ENCODE measurements at regions not wholly inside any gene's neighbourhood (a gene's known extent, or its start where the extent isn't known, plus 50 kb on each side); places are given as distances from the start of the nearest gene placed in this dataset.
"Not testable (repeated sequence)": the region's sequence is repeated elsewhere in the genome, so short reads cannot be mapped to it uniquely, and the experiment has no call there.

- Histone ChIP-seq H3K27ac (no peak overlapping the region), H3K9me3 (peaks cover 0 to 48% (median 22%) of the 10 kb centered on the region in 8 donors), H3K4me3 (no peak overlapping the region), H3K4me1 (no peaks in the 10 kb centered on the region), H3K36me3 (no peaks in the 10 kb centered on the region), H3K27me3 (replicated peaks in 1 of 7) (no peaks in the 10 kb centered on the region)
- intact Hi-C loops (cut with DNase I; ENCODE audit: low total_unique reads) = no loop called here
- DNase-seq = no peak
- WGBS, 5 donors = 88 to 93% (median 90%) methylated on average over 3 of the region's 3 CpGs
- TF ChIP-seq CTCF (IDR thresholded peaks at IDR 0.05 in 8 of 11, conservative IDR thresholded peaks at IDR 0.05 in 3 of 11) (no peak), POLR2AphosphoS5 (IDR thresholded peaks at IDR 0.05) (no peak), POLR2A (IDR thresholded peaks at IDR 0.05) (no peak)
These were observed 200.1 kb upstream of the SHH start for GRCh38 chr7:156012412-156012811.

- H3K4me1 ChIP-seq = no peaks in the 10 kb centered on the region
- peaks cover 0 to 49% (median 26%) of the 10 kb centered on the region in 8 donors for H3K9me3 ChIP-seq
- no peak overlapping the region for H3K4me3 ChIP-seq
- H3K27ac ChIP-seq = no peak overlapping the region
- H3K36me3 ChIP-seq = no peaks in the 10 kb centered on the region
- no peak for DNase-seq
- TF ChIP-seq POLR2A (IDR thresholded peaks at IDR 0.05) (no peak), CTCF (IDR thresholded peaks at IDR 0.05 in 8 of 11, conservative IDR thresholded peaks at IDR 0.05 in 3 of 11) (no peak), POLR2AphosphoS5 (IDR thresholded peaks at IDR 0.05) (no peak)
- 73 to 84% (median 79%) methylated on average over 1 of the region's 1 CpG for WGBS, 5 donors
- intact Hi-C loops (cut with DNase I; ENCODE audit: low total_unique reads) = no loop called here
- no peaks in the 10 kb centered on the region for H3K27me3 ChIP-seq (replicated peaks in 1 of 7)
These were observed 197.3 kb upstream of the SHH start for GRCh38 chr7:156009569-156009968.

GRCh38 chr7:156006876-156007275 is 194.6 kb upstream of the SHH start:
- 94 to 96% (median 95%) methylated on average over 11 of the region's 11 CpGs for WGBS, 5 donors

GRCh38 chr7:156006024-156006423 is 193.8 kb upstream of the SHH start:
- peaks cover 0 to 39% (median 26%) of the 10 kb centered on the region in 8 donors for H3K9me3 ChIP-seq
- H3K4me1 ChIP-seq = no peaks in the 10 kb centered on the region
- no peak overlapping the region for H3K4me3 ChIP-seq
- WGBS, 5 donors = 83 to 92% (median 86%) methylated on average over 3 of the region's 3 CpGs
- intact Hi-C loops (cut with DNase I; ENCODE audit: low total_unique reads) = no loop called here
- no peaks in the 10 kb centered on the region for H3K36me3 ChIP-seq
- H3K27me3 ChIP-seq (replicated peaks in 1 of 7) = no peaks in the 10 kb centered on the region
- DNase-seq = no peak
- no peak for TF ChIP-seq POLR2A (IDR thresholded peaks at IDR 0.05)
- TF ChIP-seq CTCF (IDR thresholded peaks at IDR 0.05 in 8 of 11, conservative IDR thresholded peaks at IDR 0.05 in 3 of 11) = no peak
- TF ChIP-seq POLR2AphosphoS5 (IDR thresholded peaks at IDR 0.05) = no peak
- H3K27ac ChIP-seq = no peak overlapping the region

More at GRCh38 chr7:156006876-156007275, 194.6 kb upstream of the SHH start:
- H3K27ac ChIP-seq; DNase-seq; H3K36me3 ChIP-seq; intact Hi-C loops (cut with DNase I; ENCODE audit: low total_unique reads); H3K27me3 ChIP-seq (replicated peaks in 1 of 7); H3K4me3 ChIP-seq; H3K4me1 ChIP-seq: not testable (repeated sequence)
- peaks cover 0 to 43% (median 26%) of the 10 kb centered on the region in 8 donors for H3K9me3 ChIP-seq

GRCh38 chr7:156005202-156005691 is 193.0 kb upstream of the SHH start:
- H3K27ac ChIP-seq = no peak overlapping the region
- DNase-seq = no peak
- 79 to 95% (median 85%) methylated on average over 11 to 12 of the region's 12 CpGs for WGBS, 5 donors
- no peaks in the 10 kb centered on the region for H3K4me1 ChIP-seq
- H3K9me3 ChIP-seq = peaks cover 0 to 32% (median 20%) of the 10 kb centered on the region in 8 donors
- no peaks in the 10 kb centered on the region for H3K27me3 ChIP-seq (replicated peaks in 1 of 7)
- H3K36me3 ChIP-seq = no peaks in the 10 kb centered on the region
- TF ChIP-seq POLR2AphosphoS5 (IDR thresholded peaks at IDR 0.05) (no peak), POLR2A (IDR thresholded peaks at IDR 0.05) (no peak), CTCF (IDR thresholded peaks at IDR 0.05 in 8 of 11, conservative IDR thresholded peaks at IDR 0.05 in 3 of 11) (no peak)
- H3K4me3 ChIP-seq = no peak overlapping the region
- intact Hi-C loops (cut with DNase I; ENCODE audit: low total_unique reads) = no loop called here
